SK-N-MC (cell line): ENCODE measurements at regions not wholly inside any gene's neighbourhood (a gene's known extent, or its start where the extent isn't known, plus 50 kb on each side); places are given as distances from the start of the nearest gene placed in this dataset.

Source experiments
- EZH2 ChIP-seq: fragments of 200-600 bp; sonication (generic); IDR thresholded peaks from one replicate; pipeline ENCODE4 v1.6.1; 2017; ENCODE audit warnings: antibody characterized with exemption
- POLR2AphosphoS5 ChIP-seq: IDR thresholded peaks from 2 replicates; pipeline ENCODE4 v1.6.1; 2012; ENCODE audit warnings: mild to moderate bottlenecking, low read depth, low read length, borderline replicate concordance

GRCh38 chr6:132954936-132955335 lies 140.6 kb downstream of the RPS12 start:
- TF ChIP-seq POLR2AphosphoS5 = no peak
- no peak for TF ChIP-seq EZH2
